HepG2 (cell line): ENCODE measurements at regions not wholly inside any gene's neighbourhood (a gene's known extent, or its start where the extent isn't known, plus 50 kb on each side); places are given as distances from the start of the nearest gene placed in this dataset.

Experiments
- ATAC-seq: fragments of 200-7000 bp; cut with Tn5 transposase; 3 replicates; pipeline ENCODE4 v1.9.1; 2020; ENCODE audit warnings: mild to moderate bottlenecking, moderate library complexity
- BruUV-seq: library from RNA; stranded (reverse); fragments of 400-500 nt; replicated peaks from 2 replicates; lab custom pipeline; 2021; lab: Mats Ljungman, UMichigan
- CTCF ChIA-PET: fragments of 300-600 bp; formaldehyde crosslinking; extraction: SDS; loops from one replicate; lab custom pipeline; 2021; ENCODE audit warnings: low total read pairs, inconsistent platforms, low intra/inter-chr PET ratio; lab: Yijun Ruan, JAX
- POLR2A ChIA-PET: fragments of 350-600 bp; sonication (Branson Sonifier 250); formaldehyde crosslinking; loops from one replicate; lab custom pipeline; 2020; ENCODE audit warnings: antibody characterized with exemption, inconsistent platforms; lab: Yijun Ruan, JAX
- DNase-seq: peaks from one replicate; pipeline ENCODE4 v3.0.0-alpha.2; 2015; ENCODE audit warnings: low spot score
- FAIRE-seq: peaks from 3 replicates; lab custom pipeline; 2011; peaks lifted over from hg19 to GRCh38; lab: Jason Lieb, UNC
- H2AFZ ChIP-seq: one replicate; pipeline ENCODE4 v1.6.1; 2011; ENCODE audit warnings: low read length, inconsistent platforms
- H3K27ac ChIP-seq: fragments of 300-600 bp; 3 replicates; pipeline ENCODE4 v1.8.0; 2011; ENCODE audit warnings: mixed run types, mild to moderate bottlenecking, mixed read lengths, low read length, inconsistent platforms; ENCODE audit not compliant: insufficient read depth; ENCODE audit errors: extremely low read length
- H3K27me3 ChIP-seq, 2 experiments: fragments of 200-600 bp in 1 of 2; 2 replicates in 1 of 2; 3 replicates in 1 of 2; pipeline versions ENCODE4 v1.6.0 to v1.8.0; 2011; ENCODE audit warnings: low read length in 2 of 2, mild to moderate bottlenecking in 2 of 2, moderate library complexity in 2 of 2, inconsistent platforms in 1 of 2; ENCODE audit not compliant: insufficient read depth in 2 of 2, control insufficient read depth in 1 of 2
- H3K36me3 ChIP-seq, 2 experiments: fragments of 200-600 bp in 1 of 2; replicated peaks in 1 of 2; 2 replicates in 1 of 2; 3 replicates in 1 of 2; pipeline versions ENCODE4 v1.5.1 to v1.8.0; 2011; ENCODE audit warnings: low read length in 2 of 2, inconsistent platforms in 1 of 2; ENCODE audit not compliant: insufficient read depth in 2 of 2, control insufficient read depth in 1 of 2
- H3K4me1 ChIP-seq: 2 replicates; pipeline ENCODE4 v1.5.1; 2012; ENCODE audit warnings: low read length, inconsistent platforms; ENCODE audit not compliant: insufficient read depth
- H3K4me2 ChIP-seq: 2 replicates; pipeline ENCODE4 v1.6.0; 2011; ENCODE audit warnings: low read depth, low read length, inconsistent platforms
- H3K4me3 ChIP-seq, 3 experiments: fragments of 200-600 bp in 1 of 3; sonication (generic), shearing (Covaris generic) in 1 of 3; replicated peaks in 1 of 3; 2 replicates each; pipeline ENCODE4 v1.5.1; 2011 to 2016; ENCODE audit warnings: low read length in 3 of 3, inconsistent platforms in 2 of 3, low read depth in 2 of 3, mild to moderate bottlenecking in 2 of 3, control low read depth in 1 of 3, mixed read lengths in 1 of 3; ENCODE audit not compliant: insufficient read depth in 1 of 3
- H3K79me2 ChIP-seq: one replicate; pipeline ENCODE4 v1.6.1; 2011; ENCODE audit warnings: low read length, inconsistent platforms; ENCODE audit not compliant: insufficient read depth
- H3K9ac ChIP-seq: 2 replicates; pipeline ENCODE4 v1.6.0; 2011; ENCODE audit warnings: mild to moderate bottlenecking, low read depth, low read length, inconsistent platforms; ENCODE audit not compliant: insufficient read depth
- H3K9me3 ChIP-seq: 2 replicates; pipeline ENCODE4 v1.5.1; 2012; ENCODE audit warnings: mild to moderate bottlenecking, low read length
- H4K20me1 ChIP-seq: 2 replicates; pipeline ENCODE4 v1.6.0; 2011; ENCODE audit warnings: inconsistent platforms, mild to moderate bottlenecking, low read length, moderate library complexity; ENCODE audit not compliant: insufficient read depth
- ASH2L ChIP-seq: fragments of 300-600, 200-600 bp; sonication (generic); IDR thresholded peaks from 2 replicates; pipeline ENCODE4 v1.7.0; 2017; ENCODE audit warnings: low read depth, mild to moderate bottlenecking, moderate library complexity, mixed read lengths, low read length; ENCODE audit not compliant: insufficient read length
- DBP ChIP-seq: sonication (generic); formaldehyde crosslinking; IDR thresholded peaks from 2 replicates; pipeline ENCODE4 v1.4.0; 2020; ENCODE audit warnings: missing genetic modification reagents; ENCODE audit errors: not compliant biosample characterization
- GATAD1 ChIP-seq: IDR thresholded peaks from 2 replicates; pipeline ENCODE4 v1.6.1; 2016; ENCODE audit warnings: missing genetic modification reagents, missing compliant biosample characterization
- MTA1 ChIP-seq: sonication (generic); formaldehyde crosslinking; IDR thresholded peaks from 2 replicates; pipeline ENCODE4 v1.4.0; 2020; ENCODE audit warnings: missing genetic modification reagents, mild to moderate bottlenecking, borderline replicate concordance
- TCF7L2 ChIP-seq: IDR thresholded peaks from 2 replicates; pipeline ENCODE4 v1.6.1; 2011; ENCODE audit warnings: mild to moderate bottlenecking, low read depth, low read length, moderate library complexity
- THAP9 ChIP-seq: sonication (generic); formaldehyde crosslinking; IDR thresholded peaks from 2 replicates; pipeline ENCODE4; 2020; ENCODE audit warnings: missing genetic modification reagents, mild to moderate bottlenecking, borderline replicate concordance
- ZNF430 ChIP-seq: sonication (generic); formaldehyde crosslinking; IDR thresholded peaks from 2 replicates; pipeline ENCODE4 v1.9.0; 2021; ENCODE audit warnings: mild to moderate bottlenecking, missing genetic modification reagents
- ZNF496 ChIP-seq: sonication (generic); formaldehyde crosslinking; IDR thresholded peaks from 2 replicates; pipeline ENCODE4 v1.8.1; 2023; ENCODE audit warnings: mild to moderate bottlenecking, moderate library complexity, missing genetic modification reagents; ENCODE audit not compliant: insufficient replicate concordance
- WGBS: methylation state at CpG from one replicate; pipeline ENCODE4 v1.1.6; 2017; ENCODE audit warnings: low lambda C conversion rate; 5-methylcytosine and 5-hydroxymethylcytosine counted together
- in situ Hi-C: cut with HindIII; loops from 2 replicates; pipeline ENCODE4 v1.10.0; 2017; ENCODE audit warnings: low pct_unique_long_range_greater_than_20kb; ENCODE audit not compliant: extremely low pct_ligation_motif_present
- intact Hi-C: fragments of 100-400 bp; cut with micrococcal nuclease; formaldehyde crosslinking; loops from one replicate; pipeline ENCODE4 v1.10.0; 2022; ENCODE audit not compliant: unreplicated experiment

GRCh38 chr9:82819260-82819659, 243.7 kb downstream of the RASEF start:
- no peaks in the 10 kb centered on the region for H3K36me3 ChIP-seq
- ATAC-seq (no peak), DNase-seq (no peak), FAIRE-seq (no peak)
- intact Hi-C loops, result no loop called here
- no peaks in the 10 kb centered on the region for H4K20me1 ChIP-seq
- in situ Hi-C loops, result no loop called here
- no peaks in the 10 kb centered on the region for H3K9me3 ChIP-seq
- no peak for TF ChIP-seq ASH2L
- TF ChIP-seq DBP (CRISPR knock-in tag), result no peak
- no peak for TF ChIP-seq ZNF430 (CRISPR knock-in tag)
- TF ChIP-seq MTA1 (CRISPR knock-in tag), result no peak
- no peak for TF ChIP-seq GATAD1 (CRISPR knock-in tag)
- TF ChIP-seq ZNF496 (CRISPR knock-in tag), result no peak
- no peak for TF ChIP-seq THAP9
- TF ChIP-seq TCF7L2, result no peak
- H3K27ac ChIP-seq, result no peak overlapping the region
- H3K4me3 ChIP-seq, result no peak overlapping the region
- no peak overlapping the region for H3K9ac ChIP-seq
- ChIA-PET POLR2A (no interaction called here), CTCF (no interaction called here)
- WGBS, result 50% methylated on average over 2 of the region's 2 CpGs
- H3K79me2 ChIP-seq, result no peaks in the 10 kb centered on the region
- H3K4me1 ChIP-seq, result no peaks in the 10 kb centered on the region
- no TSS peak for BruUV-seq
- H3K27me3 ChIP-seq, result no peaks in the 10 kb centered on the region
- H3K4me2 ChIP-seq, result no peak overlapping the region
- no peak overlapping the region for H2AFZ ChIP-seq
